HG03342 (cell line): ENCODE measurements at regions not wholly inside any gene's neighbourhood (a gene's known extent, or its start where the extent isn't known, plus 50 kb on each side); places are given as distances from the start of the nearest gene placed in this dataset.
"Not testable (repeated sequence)": the region's sequence is repeated elsewhere in the genome, so short reads cannot be mapped to it uniquely, and the experiment has no call there.

Source experiments
- ATAC-seq: cut with Tn5 transposase; IDR thresholded peaks from one replicate; pipeline ENCODE4 v1.9.1; 2021; ENCODE audit warnings: mild to moderate bottlenecking, moderate library complexity; ENCODE audit not compliant: unreplicated experiment

GRCh38 chr4:66482186-66482585 is 811.9 kb upstream of the EPHA5 start:
- no peak for ATAC-seq

- no peak for ATAC-seq
Measured at GRCh38 chr4:66475596-66475995, 805.3 kb upstream of the EPHA5 start.

- ATAC-seq = no peak
Measured at GRCh38 chr4:66465111-66465510, 794.8 kb upstream of the EPHA5 start.

- not testable (repeated sequence) for ATAC-seq
Measured at GRCh38 chr4:66462890-66463289, 792.6 kb upstream of the EPHA5 start.

GRCh38 chr4:66451741-66452140 is 781.5 kb upstream of the EPHA5 start:
- no peak for ATAC-seq

GRCh38 chr4:66443008-66443407 is 772.7 kb upstream of the EPHA5 start:
- no peak for ATAC-seq

- ATAC-seq = no peak
Measured at GRCh38 chr4:66439508-66439907, 769.2 kb upstream of the EPHA5 start.

- ATAC-seq = no peak
Measured at GRCh38 chr4:66433706-66434105, 763.4 kb upstream of the EPHA5 start.

GRCh38 chr4:66430856-66431255 is 760.6 kb upstream of the EPHA5 start:
- no peak for ATAC-seq

- no peak for ATAC-seq
Measured at GRCh38 chr4:66429276-66429675, 759.0 kb upstream of the EPHA5 start.

- ATAC-seq = no peak
Measured at GRCh38 chr4:66416425-66416824, 746.1 kb upstream of the EPHA5 start.

- ATAC-seq = no peak
Measured at GRCh38 chr4:66404141-66404540, 733.9 kb upstream of the EPHA5 start.

- ATAC-seq = no peak
Measured at GRCh38 chr4:66376921-66377320, 706.6 kb upstream of the EPHA5 start.

GRCh38 chr4:66376396-66376795 is 706.1 kb upstream of the EPHA5 start:
- no peak for ATAC-seq

- no peak for ATAC-seq
Measured at GRCh38 chr4:66373268-66373667, 703.0 kb upstream of the EPHA5 start.

GRCh38 chr4:66372706-66373105 is 702.4 kb upstream of the EPHA5 start:
- ATAC-seq = no peak

- no peak for ATAC-seq
Measured at GRCh38 chr4:66367043-66367660, 696.9 kb upstream of the EPHA5 start.

- ATAC-seq = not testable (repeated sequence)
Measured at GRCh38 chr4:66360395-66360794, 690.1 kb upstream of the EPHA5 start.

- no peak for ATAC-seq
Measured at GRCh38 chr4:66357316-66357715, 687.0 kb upstream of the EPHA5 start.

GRCh38 chr4:66355328-66355727 is 685.0 kb upstream of the EPHA5 start:
- ATAC-seq = no peak

GRCh38 chr4:66351761-66352160 is 681.5 kb upstream of the EPHA5 start:
- no peak for ATAC-seq

- peak; percentile 46 for ATAC-seq
Measured at GRCh38 chr4:66340286-66340893, 670.1 kb upstream of the EPHA5 start.

GRCh38 chr4:66339007-66339406 is 668.7 kb upstream of the EPHA5 start:
- no peak for ATAC-seq
